ENCODE measurements at regions not wholly inside any gene's neighbourhood (a gene's known extent, or its start where the extent isn't known, plus 50 kb on each side); places are given as distances from the start of the nearest gene placed in this dataset.

GRCh38 chr4:175882891-175883290 lies 70.8 kb upstream of the GPM6A start:
- Mint-ChIP-seq H3K9me3 (peaks cover 0 to 13% (median 5%) of the 10 kb centered on the region in 7 donors), H3K4me3 (no peak overlapping the region), H3K27ac (no peak overlapping the region), H3K4me1 (no peaks in the 10 kb centered on the region), H3K27me3 (ENCODE audit: low read depth in 3 of 3) (peaks cover 0 to 2% (median 1%) of the 10 kb centered on the region in 3 donors), H3K36me3 (no peaks in the 10 kb centered on the region)
- Histone ChIP-seq H3K36me3 (replicated peaks in 1 of 2; ENCODE audit: control insufficient read depth in 1 of 2, insufficient read depth in 2 of 2, low read length in 2 of 2) (no peaks in the 10 kb centered on the region), H3K9me3 (replicated peaks in 1 of 2; ENCODE audit: control insufficient read depth in 1 of 2, insufficient read depth in 1 of 2, low read length in 2 of 2) (peaks cover 6 to 9% of the 10 kb centered on the region in 2 donors), H3K27me3 (ENCODE audit: control insufficient read depth in 2 of 2, insufficient read depth in 2 of 2, low read length in 2 of 2) (no peaks in the 10 kb centered on the region), H2AFZ (ENCODE audit: insufficient read depth, low read depth, low read length, poor library complexity, severe bottlenecking) (no peak overlapping the region), H4K20me1 (ENCODE audit: insufficient read depth, low read length) (no peaks in the 10 kb centered on the region), H3K4me1 (ENCODE audit: control insufficient read depth in 1 of 2, insufficient read depth in 2 of 2, low read length in 2 of 2) (no peaks in the 10 kb centered on the region), H3K79me2 (ENCODE audit: insufficient read depth, low read length) (no peaks in the 10 kb centered on the region), H3K4me3 (replicated peaks in 1 of 3; ENCODE audit: low read depth in 2 of 3, low read length in 3 of 3) (no peak overlapping the region), H3K9ac (ENCODE audit: insufficient read depth, low read length, poor library complexity, severe bottlenecking) (no peak overlapping the region), H3K4me2 (replicated peaks; ENCODE audit: extremely low read depth, low read length, poor library complexity, severe bottlenecking) (no peak overlapping the region), H3K27ac (ENCODE audit: low read depth in 1 of 2, low read length in 2 of 2) (no peak overlapping the region)
- DNase-seq: no peak
- intact Hi-C loops (cut with micrococcal nuclease): no loop called here
- TF ChIP-seq, protein P1, sequence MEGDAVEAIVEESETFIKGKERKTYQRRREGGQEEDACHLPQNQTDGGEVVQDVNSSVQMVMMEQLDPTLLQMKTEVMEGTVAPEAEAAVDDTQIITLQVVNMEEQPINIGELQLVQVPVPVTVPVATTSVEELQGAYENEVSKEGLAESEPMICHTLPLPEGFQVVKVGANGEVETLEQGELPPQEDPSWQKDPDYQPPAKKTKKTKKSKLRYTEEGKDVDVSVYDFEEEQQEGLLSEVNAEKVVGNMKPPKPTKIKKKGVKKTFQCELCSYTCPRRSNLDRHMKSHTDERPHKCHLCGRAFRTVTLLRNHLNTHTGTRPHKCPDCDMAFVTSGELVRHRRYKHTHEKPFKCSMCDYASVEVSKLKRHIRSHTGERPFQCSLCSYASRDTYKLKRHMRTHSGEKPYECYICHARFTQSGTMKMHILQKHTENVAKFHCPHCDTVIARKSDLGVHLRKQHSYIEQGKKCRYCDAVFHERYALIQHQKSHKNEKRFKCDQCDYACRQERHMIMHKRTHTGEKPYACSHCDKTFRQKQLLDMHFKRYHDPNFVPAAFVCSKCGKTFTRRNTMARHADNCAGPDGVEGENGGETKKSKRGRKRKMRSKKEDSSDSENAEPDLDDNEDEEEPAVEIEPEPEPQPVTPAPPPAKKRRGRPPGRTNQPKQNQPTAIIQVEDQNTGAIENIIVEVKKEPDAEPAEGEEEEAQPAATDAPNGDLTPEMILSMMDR (IDR thresholded peaks at IDR 0.05): no peak

GRCh38 chr4:175884048-175884447 lies 72.0 kb upstream of the GPM6A start:
- DNase-seq: no peak
- Histone ChIP-seq H3K4me1 (ENCODE audit: control insufficient read depth in 1 of 2, insufficient read depth in 2 of 2, low read length in 2 of 2) (no peaks in the 10 kb centered on the region), H3K36me3 (replicated peaks in 1 of 2; ENCODE audit: control insufficient read depth in 1 of 2, insufficient read depth in 2 of 2, low read length in 2 of 2) (no peaks in the 10 kb centered on the region), H3K27me3 (ENCODE audit: control insufficient read depth in 2 of 2, insufficient read depth in 2 of 2, low read length in 2 of 2) (no peaks in the 10 kb centered on the region), H3K4me2 (replicated peaks; ENCODE audit: extremely low read depth, low read length, poor library complexity, severe bottlenecking) (no peak overlapping the region), H2AFZ (ENCODE audit: insufficient read depth, low read depth, low read length, poor library complexity, severe bottlenecking) (no peak overlapping the region), H3K4me3 (replicated peaks in 1 of 3; ENCODE audit: low read depth in 2 of 3, low read length in 3 of 3) (no peak overlapping the region), H3K9me3 (replicated peaks in 1 of 2; ENCODE audit: control insufficient read depth in 1 of 2, insufficient read depth in 1 of 2, low read length in 2 of 2) (peaks cover 2 to 5% of the 10 kb centered on the region in 2 donors), H4K20me1 (ENCODE audit: insufficient read depth, low read length) (no peaks in the 10 kb centered on the region), H3K9ac (ENCODE audit: insufficient read depth, low read length, poor library complexity, severe bottlenecking) (no peak overlapping the region), H3K27ac (ENCODE audit: low read depth in 1 of 2, low read length in 2 of 2) (no peak overlapping the region), H3K79me2 (ENCODE audit: insufficient read depth, low read length) (no peaks in the 10 kb centered on the region)
- H3K27me3 Mint-ChIP-seq (ENCODE audit: low read depth in 3 of 3): peaks cover 0 to 1% (median 0%) of the 10 kb centered on the region in 3 donors
- no peak overlapping the region for H3K27ac Mint-ChIP-seq
- no CpG with 5 or more reads among the region's 4 CpGs for WGBS (ENCODE audit: insufficient coverage)
- no peaks in the 10 kb centered on the region for H3K4me1 Mint-ChIP-seq
- H3K36me3 Mint-ChIP-seq: no peaks in the 10 kb centered on the region
- intact Hi-C loops (cut with micrococcal nuclease): no loop called here
- H3K9me3 Mint-ChIP-seq: peaks cover 0 to 4% (median 3%) of the 10 kb centered on the region in 7 donors
- TF ChIP-seq, protein P1 (IDR thresholded peaks at IDR 0.05): no peak
- H3K4me3 Mint-ChIP-seq: no peak overlapping the region

Data from CD14-positive monocyte (primary cell).